H1 (cell line): ENCODE measurements at regions not wholly inside any gene's neighbourhood (a gene's known extent, or its start where the extent isn't known, plus 50 kb on each side); places are given as distances from the start of the nearest gene placed in this dataset.
A peak's percentile ranks its signal among the peaks of the same experiment; 100 is the strongest.

Source experiments
- CTCF ChIA-PET: fragments of 300-600 bp; sonication (Branson Sonifier 250); formaldehyde crosslinking; loops from one replicate; lab custom pipeline; 2021; ENCODE audit not compliant: partially characterized antibody; lab: Charles Lee
- POLR2A ChIA-PET: fragments of 300-600 bp; sonication (Branson Sonifier 250); formaldehyde crosslinking; loops from one replicate; lab custom pipeline; 2021; ENCODE audit warnings: inconsistent platforms; ENCODE audit not compliant: partially characterized antibody; lab: Charles Lee
- DNase-seq, 2 experiments: peaks; one replicate each; pipeline versions ENCODE4 v3.0.0 to v3.0.0-alpha.2; 2010 to 2022; ENCODE audit warnings: low spot score in 2 of 2, low read depth in 1 of 2, mixed read lengths in 1 of 2
- FAIRE-seq: peaks from 2 replicates; lab custom pipeline; 2011; peaks lifted over from hg19 to GRCh38; lab: Jason Lieb, UNC
- H2AFZ ChIP-seq: 2 replicates; pipeline ENCODE4 v1.8.1; 2012; ENCODE audit warnings: low read length, inconsistent platforms
- H2AK5ac ChIP-seq: 2 replicates; pipeline ENCODE4 v1.6.1; 2013; ENCODE audit warnings: low read depth, low read length
- H2BK120ac ChIP-seq: replicated peaks from 2 replicates; pipeline ENCODE3; 2013; ENCODE audit warnings: low read depth, low read length, inconsistent platforms
- H2BK12ac ChIP-seq: 2 replicates; pipeline ENCODE4 v1.6.1; 2013; ENCODE audit warnings: low read depth, low read length
- H2BK15ac ChIP-seq: 2 replicates; pipeline ENCODE4 v1.6.1; 2013; ENCODE audit warnings: low read length
- H2BK20ac ChIP-seq: 2 replicates; pipeline ENCODE4 v1.6.1; 2013; ENCODE audit warnings: low read length
- H2BK5ac ChIP-seq: 2 replicates; pipeline ENCODE4 v1.6.1; 2013; ENCODE audit warnings: low read depth, low read length
- H3K14ac ChIP-seq: 2 replicates; pipeline ENCODE4 v1.6.1; 2013; ENCODE audit warnings: inconsistent platforms; ENCODE audit not compliant: insufficient read length
- H3K18ac ChIP-seq: 2 replicates; pipeline ENCODE4 v1.6.1; 2013; ENCODE audit warnings: low read length; ENCODE audit errors: extremely low read depth
- H3K23ac ChIP-seq: 2 replicates; pipeline ENCODE4 v1.6.1; 2013; ENCODE audit warnings: inconsistent platforms; ENCODE audit not compliant: insufficient read length
- H3K23me2 ChIP-seq: 2 replicates; pipeline ENCODE4 v1.6.1; 2013; ENCODE audit warnings: low read depth, low read length
- H3K27ac ChIP-seq: 2 replicates; pipeline ENCODE4 v1.6.1; 2011; ENCODE audit warnings: low read depth, low read length, inconsistent platforms
- H3K27me3 ChIP-seq, 4 experiments: replicated peaks in 1 of 4; 1 replicate in 1 of 4; 2 replicates in 3 of 4; pipeline versions ENCODE4 v1.6.1 to v1.8.1; 2011 to 2013; ENCODE audit warnings: low read length in 3 of 4, mild to moderate bottlenecking in 3 of 4, inconsistent platforms in 2 of 4, mixed read lengths in 2 of 4, moderate library complexity in 1 of 4; ENCODE audit not compliant: control insufficient read depth in 3 of 4, insufficient read depth in 3 of 4; ENCODE audit errors: extremely low read depth in 1 of 4
- H3K36me3 ChIP-seq, 4 experiments: 2 replicates each; pipeline versions ENCODE4 v1.6.1 to v1.8.1; 2011 to 2013; ENCODE audit warnings: mild to moderate bottlenecking in 4 of 4, low read length in 3 of 4, moderate library complexity in 2 of 4, control low read depth in 1 of 4, inconsistent platforms in 1 of 4; ENCODE audit not compliant: insufficient read depth in 4 of 4, control insufficient read depth in 2 of 4
- H3K4ac ChIP-seq: replicated peaks from 2 replicates; pipeline ENCODE3; 2013; ENCODE audit warnings: low read length, low read depth, mixed read lengths, inconsistent platforms; ENCODE audit not compliant: insufficient read length
- H3K4me1 ChIP-seq, 4 experiments: replicated peaks in 1 of 4; 1 replicate in 1 of 4; 2 replicates in 3 of 4; pipeline versions ENCODE4 v1.6.1 to v1.8.1; 2011 to 2013; ENCODE audit warnings: low read length in 3 of 4, inconsistent platforms in 2 of 4, mixed read lengths in 1 of 4; ENCODE audit not compliant: insufficient read depth in 4 of 4, control insufficient read depth in 3 of 4
- H3K4me2 ChIP-seq, 2 experiments: 2 replicates each; pipeline versions ENCODE4 v1.6.1 to v1.8.1; 2011 to 2013; ENCODE audit warnings: low read depth in 2 of 2, low read length in 2 of 2, control low read depth in 1 of 2, inconsistent platforms in 1 of 2, mild to moderate bottlenecking in 1 of 2; ENCODE audit not compliant: insufficient read depth in 1 of 2
- H3K4me3 ChIP-seq, 4 experiments: fragments of 200-600, 300-600 bp in 1 of 4; sonication (generic), shearing (Covaris generic), sonication (Bioruptor Twin) in 1 of 4; 2 replicates each; pipeline versions ENCODE4 v1.5.1 to v1.8.1; 2011 to 2016; ENCODE audit warnings: low read length in 4 of 4, low read depth in 3 of 4, control low read depth in 2 of 4, inconsistent platforms in 2 of 4, mild to moderate bottlenecking in 2 of 4, mixed read lengths in 1 of 4, moderate library complexity in 1 of 4; ENCODE audit not compliant: insufficient read depth in 2 of 4; ENCODE audit errors: extremely low read depth in 1 of 4
- H3K56ac ChIP-seq: replicated peaks from 2 replicates; pipeline ENCODE3; 2013; ENCODE audit warnings: low read depth, mild to moderate bottlenecking, mixed read lengths, low read length, inconsistent platforms; ENCODE audit not compliant: insufficient read length
- H3K79me1 ChIP-seq: 2 replicates; pipeline ENCODE4 v1.6.1; 2013; ENCODE audit warnings: low read depth, low read length, control low read depth
- H3K79me2 ChIP-seq, 2 experiments: 2 replicates each; pipeline versions ENCODE4 v1.6.1 to v1.8.1; 2012 to 2013; ENCODE audit warnings: low read length in 2 of 2, mild to moderate bottlenecking in 2 of 2, inconsistent platforms in 1 of 2; ENCODE audit not compliant: insufficient read depth in 2 of 2, control insufficient read depth in 1 of 2
- H3K9ac ChIP-seq, 4 experiments: replicated peaks in 1 of 4; 1 replicate in 1 of 4; 2 replicates in 3 of 4; pipeline versions ENCODE4 v1.6.1 to v1.8.1; 2011 to 2013; ENCODE audit warnings: low read depth in 3 of 4, low read length in 3 of 4, control low read depth in 2 of 4, mild to moderate bottlenecking in 2 of 4, moderate library complexity in 2 of 4, inconsistent platforms in 1 of 4; ENCODE audit errors: extremely low read depth in 1 of 4
- H3K9me3 ChIP-seq, 2 experiments: 2 replicates each; pipeline versions ENCODE4 v1.6.1 to v1.8.1; 2012 to 2013; ENCODE audit warnings: mild to moderate bottlenecking in 2 of 2, moderate library complexity in 2 of 2, control low read depth in 1 of 2, inconsistent platforms in 1 of 2, low read depth in 1 of 2, low read length in 1 of 2, mixed read lengths in 1 of 2; ENCODE audit not compliant: insufficient read depth in 2 of 2
- H4K20me1 ChIP-seq, 2 experiments: replicated peaks in 1 of 2; 2 replicates each; pipeline versions ENCODE3 to v1.8.1; 2011 to 2013; ENCODE audit warnings: inconsistent platforms in 2 of 2, low read length in 2 of 2, mild to moderate bottlenecking in 1 of 2; ENCODE audit not compliant: insufficient read depth in 2 of 2, control insufficient read depth in 1 of 2
- H4K5ac ChIP-seq: 2 replicates; pipeline ENCODE4 v1.6.1; 2013; ENCODE audit warnings: low read length, low read depth, mixed read lengths, inconsistent platforms; ENCODE audit not compliant: insufficient read length
- H4K8ac ChIP-seq: 2 replicates; pipeline ENCODE4 v1.8.0; 2013; ENCODE audit warnings: mild to moderate bottlenecking, moderate library complexity, low read length, inconsistent platforms; ENCODE audit not compliant: insufficient read depth; ENCODE audit errors: extremely low read depth
- H4K91ac ChIP-seq: replicated peaks from 2 replicates; pipeline ENCODE3; 2013; ENCODE audit warnings: low read length, mixed read lengths, inconsistent platforms; ENCODE audit not compliant: insufficient read length
- EP300 ChIP-seq, 2 experiments: IDR thresholded peaks; 1 replicate in 1 of 2; 2 replicates in 1 of 2; pipeline ENCODE4 v1.6.1; 2011 to 2012; ENCODE audit warnings: low read depth in 2 of 2, low read length in 2 of 2, mild to moderate bottlenecking in 2 of 2, borderline replicate concordance in 1 of 2, inconsistent platforms in 1 of 2, moderate library complexity in 1 of 2
- WGBS, 2 experiments: shearing (Covaris generic) in 1 of 2; methylation state at CpG; one replicate each; pipeline versions ENCODE4 v1.1.6 to v1.1.7; 2013 to 2015; ENCODE audit warnings: low lambda C conversion rate in 2 of 2, mixed read lengths in 2 of 2, inconsistent platforms in 1 of 2, low coverage in 1 of 2, missing lambda C conversion rate in 1 of 2; ENCODE audit not compliant: insufficient replicate concordance in 2 of 2, insufficient coverage in 1 of 2, insufficient read length in 1 of 2; ENCODE audit errors: extremely low coverage in 1 of 2, missing lambda C conversion rate in 1 of 2; 5-methylcytosine and 5-hydroxymethylcytosine counted together
- TF ChIP-seq, protein P1 (sequence below): IDR thresholded peaks from 2 replicates; pipeline ENCODE4 v1.6.1; 2011; ENCODE audit warnings: low read depth, mild to moderate bottlenecking, low read length; ENCODE audit not compliant: insufficient read depth

DNA sequence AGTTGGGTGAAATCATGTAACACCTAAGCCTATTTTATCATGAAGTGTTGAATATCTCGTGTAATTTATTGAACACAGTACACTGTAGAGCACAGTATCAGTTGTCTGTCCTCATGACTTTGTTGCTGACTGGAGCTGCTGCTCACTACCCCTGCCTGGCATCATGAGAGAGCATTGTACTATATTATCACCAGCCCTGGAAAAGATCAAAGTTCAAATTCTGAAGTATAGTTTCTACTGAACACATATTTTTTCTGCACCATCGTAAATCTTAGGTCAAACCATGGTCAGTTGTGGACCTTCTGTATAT lies 169.3 kb upstream of the RAI14 start:
- H2BK20ac ChIP-seq, result no peak overlapping the region
- peak overlapping the region; percentile 19; the same call in 1 of the 2 replicates for H2BK5ac ChIP-seq
- peaks cover 6 to 30% (median 16%) of the 10 kb centered on the region in 4 experiments; a peak in 6 of 7 replicates for H3K4me1 ChIP-seq
- H3K4me3 ChIP-seq, result no peak overlapping the region
- ChIA-PET POLR2A (interaction anchor here (0.7 to 3.4 kb wide), 4 partner anchors 12 to 443 kb away, joined by 3 to 22 read pairs (median 4); partner anchors contain the start of genes BRIX1 and RAD1), CTCF (interaction anchor here (0.6 to 5.0 kb wide), 23 partner anchors 9 to 436 kb away, joined by 3 to 44 read pairs (median 7); no protein-coding TSS in a partner anchor)
- no peak overlapping the region for H3K4ac ChIP-seq
- no peaks in the 10 kb centered on the region for H3K36me3 ChIP-seq
- no peaks in the 10 kb centered on the region for H3K79me1 ChIP-seq
- H3K23me2 ChIP-seq, result no peaks in the 10 kb centered on the region
- H4K5ac ChIP-seq, result no peak overlapping the region
- DNase-seq, result peak in 1 of 2 experiments; percentile 24
- H3K23ac ChIP-seq, result no peak overlapping the region
- no peak overlapping the region for H4K91ac ChIP-seq
- H3K4me2 ChIP-seq, result no peak overlapping the region
- H2AK5ac ChIP-seq, result no peak overlapping the region
- 44% methylated on average over 2 of the region's 2 CpGs; no CpG with 5 or more reads in 1 of the 2 experiments for WGBS, 2 experiments
- H3K27ac ChIP-seq, result no peak overlapping the region
- peak overlapping the region; percentile 78 for H2BK120ac ChIP-seq
- 0 out of 2 replicates have a peak overlapping the region, but pooled peaks have one; percentile 21 for H2BK12ac ChIP-seq
- FAIRE-seq, result no peak
- H2AFZ ChIP-seq, result no peak overlapping the region
- no peak overlapping the region for H4K8ac ChIP-seq
- H3K79me2 ChIP-seq, result no peaks in the 10 kb centered on the region
- TF ChIP-seq, protein P1, sequence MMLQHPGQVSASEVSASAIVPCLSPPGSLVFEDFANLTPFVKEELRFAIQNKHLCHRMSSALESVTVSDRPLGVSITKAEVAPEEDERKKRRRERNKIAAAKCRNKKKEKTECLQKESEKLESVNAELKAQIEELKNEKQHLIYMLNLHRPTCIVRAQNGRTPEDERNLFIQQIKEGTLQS, result no peak
- no peak for TF ChIP-seq EP300 (IDR thresholded peaks at IDR 0.05; ENCODE audit: borderline replicate concordance in 1 of 2, low read depth in 2 of 2, low read length in 2 of 2)
- TF ChIP-seq, all 59 proteins: peak for 0
- no peak overlapping the region for H2BK15ac ChIP-seq
- H3K56ac ChIP-seq, result no peak overlapping the region
- H3K18ac ChIP-seq, result no peak overlapping the region
- H3K27me3 ChIP-seq, result no peaks in the 10 kb centered on the region
- H3K9ac ChIP-seq, result no peak overlapping the region
- no peaks in the 10 kb centered on the region for H4K20me1 ChIP-seq
- no peak overlapping the region for H3K14ac ChIP-seq
- H3K9me3 ChIP-seq, result peaks cover 5 to 9% of the 10 kb centered on the region in 2 experiments; a peak in 3 of 4 replicates
